ENCODE measurements at regions not wholly inside any gene's neighbourhood (a gene's known extent, or its start where the extent isn't known, plus 50 kb on each side); places are given as distances from the start of the nearest gene placed in this dataset.
"Not testable (repeated sequence)": the region's sequence is repeated elsewhere in the genome, so short reads cannot be mapped to it uniquely, and the experiment has no call there.

GRCh38 chr4:173463816-173464215 is 64.9 kb upstream of the SCRG1 start:
- no peak overlapping the region for H3K4me3 Mint-ChIP-seq
- no peaks in the 10 kb centered on the region for H3K27me3 Mint-ChIP-seq
- CTCF ChIA-PET, result no interaction called here
- no peaks in the 10 kb centered on the region for H3K36me3 Mint-ChIP-seq (ENCODE audit: low read depth)
- TF ChIP-seq CTCF (IDR thresholded peaks at IDR 0.05), result no peak
- no peaks in the 10 kb centered on the region for H3K4me1 Mint-ChIP-seq
- H3K27ac Mint-ChIP-seq, result no peak overlapping the region
- H3K9me3 Mint-ChIP-seq, result no peaks in the 10 kb centered on the region
- POLR2A ChIA-PET, result no interaction called here
- DNase-seq, result no peak
- intact Hi-C loops (cut with micrococcal nuclease), result no loop called here
- no peak for ATAC-seq (ENCODE audit: low read depth)

- no peak for ATAC-seq (ENCODE audit: low read depth)
- ChIA-PET POLR2A (no interaction called here), CTCF (no interaction called here)
- intact Hi-C loops (cut with micrococcal nuclease), result no loop called here
- Mint-ChIP-seq H3K4me1 (no peaks in the 10 kb centered on the region), H3K27ac (no peak overlapping the region), H3K4me3 (no peak overlapping the region), H3K27me3 (no peaks in the 10 kb centered on the region), H3K9me3 (no peaks in the 10 kb centered on the region), H3K36me3 (ENCODE audit: low read depth) (no peaks in the 10 kb centered on the region)
- TF ChIP-seq CTCF (IDR thresholded peaks at IDR 0.05), result no peak
- DNase-seq, result no peak
These were observed 62.3 kb upstream of the SCRG1 start for GRCh38 chr4:173461170-173461569.

GRCh38 chr4:173459857-173460256 is 60.9 kb upstream of the SCRG1 start:
- Mint-ChIP-seq H3K4me3 (no peak overlapping the region), H3K27ac (no peak overlapping the region), H3K9me3 (no peaks in the 10 kb centered on the region), H3K36me3 (ENCODE audit: low read depth) (no peaks in the 10 kb centered on the region), H3K27me3 (no peaks in the 10 kb centered on the region), H3K4me1 (no peaks in the 10 kb centered on the region)
- intact Hi-C loops (cut with micrococcal nuclease), result no loop called here
- CTCF ChIA-PET, result no interaction called here
- ATAC-seq (ENCODE audit: low read depth) (no peak), DNase-seq (no peak)
- no peak for TF ChIP-seq CTCF (IDR thresholded peaks at IDR 0.05)
- POLR2A ChIA-PET, result no interaction called here

GRCh38 chr4:173457893-173458292 is 59.0 kb upstream of the SCRG1 start:
- no peaks in the 10 kb centered on the region for H3K27me3 Mint-ChIP-seq
- POLR2A ChIA-PET, result no interaction called here
- TF ChIP-seq CTCF (IDR thresholded peaks at IDR 0.05), result no peak
- H3K36me3 Mint-ChIP-seq (ENCODE audit: low read depth), result no peaks in the 10 kb centered on the region
- CTCF ChIA-PET, result no interaction called here
- no peak overlapping the region for H3K27ac Mint-ChIP-seq
- DNase-seq (no peak), ATAC-seq (ENCODE audit: low read depth) (no peak)
- no peak overlapping the region for H3K4me3 Mint-ChIP-seq
- no peaks in the 10 kb centered on the region for H3K4me1 Mint-ChIP-seq
- intact Hi-C loops (cut with micrococcal nuclease), result no loop called here
- H3K9me3 Mint-ChIP-seq, result no peaks in the 10 kb centered on the region

- intact Hi-C loops (cut with micrococcal nuclease); DNase-seq; H3K4me3 Mint-ChIP-seq; H3K36me3 Mint-ChIP-seq (ENCODE audit: low read depth); H3K27me3 Mint-ChIP-seq; CTCF ChIA-PET; H3K9me3 Mint-ChIP-seq; H3K4me1 Mint-ChIP-seq; ATAC-seq (ENCODE audit: low read depth); POLR2A ChIA-PET; H3K27ac Mint-ChIP-seq: not testable (repeated sequence)
These were observed 52.5 kb upstream of the SCRG1 start for GRCh38 chr4:173451435-173451834.

GRCh38 chr4:173450281-173450680 is 51.4 kb upstream of the SCRG1 start:
- intact Hi-C loops (cut with micrococcal nuclease), result no loop called here
- DNase-seq (no peak), ATAC-seq (ENCODE audit: low read depth) (no peak)
- Mint-ChIP-seq H3K4me3 (no peak overlapping the region), H3K27ac (no peak overlapping the region), H3K36me3 (ENCODE audit: low read depth) (no peaks in the 10 kb centered on the region), H3K9me3 (no peaks in the 10 kb centered on the region), H3K4me1 (peaks cover 1% of the 10 kb centered on the region), H3K27me3 (peaks cover 3% of the 10 kb centered on the region)
- POLR2A ChIA-PET, result no interaction called here
- TF ChIP-seq CTCF (IDR thresholded peaks at IDR 0.05), result no peak
- CTCF ChIA-PET, result no interaction called here

Measured in activated B cell treated with CpG ODN at 0.5 μM for 24 hours (primary cell).